ENCODE measurements at regions not wholly inside any gene's neighbourhood (a gene's known extent, or its start where the extent isn't known, plus 50 kb on each side); places are given as distances from the start of the nearest gene placed in this dataset.

DNA sequence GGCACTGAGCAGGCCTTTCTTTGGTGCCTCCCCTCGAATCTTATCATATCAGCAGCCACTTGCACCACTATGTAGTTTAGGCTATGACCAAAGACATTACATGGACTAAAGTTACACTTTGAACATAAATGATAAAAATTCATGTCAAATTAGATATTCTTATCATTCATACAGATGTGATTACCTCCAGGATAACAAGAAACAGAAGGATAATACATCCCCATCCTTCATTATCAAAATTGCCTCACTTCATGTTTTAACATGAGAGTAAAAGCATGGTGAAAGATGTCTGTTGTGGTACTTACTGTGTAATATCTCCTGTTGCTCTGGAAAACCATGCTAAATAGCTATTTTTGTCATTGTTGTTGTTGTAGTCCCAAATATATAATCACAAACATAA lies 230.8 kb upstream of the RND3 start:
- in situ Hi-C loops (cut with MboI; ENCODE audit: low sequenced_read_pairs, unreplicated experiment): no loop called here
- DNase-seq (ENCODE audit: low spot score): no peak
- no peak for TF ChIP-seq CTCF (IDR thresholded peaks at IDR 0.05; ENCODE audit: borderline replicate concordance, control extremely low read depth, extremely low read depth, insufficient read depth, missing control alignments)

DNA sequence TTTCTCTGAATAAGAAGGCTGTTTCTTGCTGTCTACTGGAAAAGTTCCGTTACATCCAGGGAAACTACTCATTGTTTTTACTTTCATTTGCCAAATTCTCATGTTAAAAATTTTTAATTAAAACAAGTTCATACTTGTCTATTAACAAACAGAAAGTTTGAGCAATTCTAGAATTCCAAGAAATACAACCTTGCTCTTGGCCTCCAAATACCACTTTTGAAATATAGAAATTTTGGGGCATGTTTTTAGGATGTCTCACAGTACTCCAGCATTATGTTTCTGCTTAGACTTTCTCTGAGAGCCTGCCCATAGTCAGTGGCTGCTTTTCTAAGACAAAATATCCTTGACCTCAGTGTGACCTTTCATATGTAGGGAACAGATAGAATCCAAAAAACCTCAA lies 228.7 kb upstream of the RND3 start:
- no peak for TF ChIP-seq CTCF (IDR thresholded peaks at IDR 0.05; ENCODE audit: borderline replicate concordance, control extremely low read depth, extremely low read depth, insufficient read depth, missing control alignments)
- DNase-seq (ENCODE audit: low spot score): no peak
- in situ Hi-C loops (cut with MboI; ENCODE audit: low sequenced_read_pairs, unreplicated experiment): no loop called here

DNA sequence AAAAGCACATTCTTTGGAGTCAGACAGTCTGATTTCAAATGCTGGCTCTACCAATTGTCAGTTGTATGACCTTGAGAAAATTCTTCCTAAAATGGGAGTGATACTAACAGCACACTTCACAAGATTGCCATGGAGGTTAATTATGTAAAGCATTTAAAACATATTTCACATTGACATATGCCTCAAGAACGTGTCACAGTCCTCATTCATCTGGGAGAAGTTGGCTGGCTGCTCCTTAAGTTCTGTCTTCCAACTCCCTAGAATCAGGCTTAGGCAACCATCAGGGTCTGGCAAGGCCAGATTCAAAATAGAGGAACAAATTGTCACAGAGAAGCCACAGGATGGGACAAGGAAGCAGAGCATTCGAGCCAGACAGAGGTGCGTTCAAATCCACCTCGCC lies 228.0 kb upstream of the RND3 start:
- DNase-seq (ENCODE audit: low spot score): no peak
- in situ Hi-C loops (cut with MboI; ENCODE audit: low sequenced_read_pairs, unreplicated experiment): no loop called here
- no peak for TF ChIP-seq CTCF (IDR thresholded peaks at IDR 0.05; ENCODE audit: borderline replicate concordance, control extremely low read depth, extremely low read depth, insufficient read depth, missing control alignments)

GRCh38 chr2:150710916-150711315 lies 223.4 kb upstream of the RND3 start:
- no peak for DNase-seq (ENCODE audit: low spot score)
- in situ Hi-C loops (cut with MboI; ENCODE audit: low sequenced_read_pairs, unreplicated experiment): no loop called here

GRCh38 chr2:150710041-150710440 lies 222.6 kb upstream of the RND3 start:
- TF ChIP-seq CTCF (IDR thresholded peaks at IDR 0.05; ENCODE audit: borderline replicate concordance, control extremely low read depth, extremely low read depth, insufficient read depth, missing control alignments): no peak
- in situ Hi-C loops (cut with MboI; ENCODE audit: low sequenced_read_pairs, unreplicated experiment): no loop called here
- DNase-seq (ENCODE audit: low spot score): no peak

More at GRCh38 chr2:150710916-150711315, 223.4 kb upstream of the RND3 start:
- TF ChIP-seq CTCF (IDR thresholded peaks at IDR 0.05; ENCODE audit: borderline replicate concordance, control extremely low read depth, extremely low read depth, insufficient read depth, missing control alignments): no peak

GRCh38 chr2:150706561-150706960 lies 219.1 kb upstream of the RND3 start:
- in situ Hi-C loops (cut with MboI; ENCODE audit: low sequenced_read_pairs, unreplicated experiment): no loop called here
- no peak for TF ChIP-seq CTCF (IDR thresholded peaks at IDR 0.05; ENCODE audit: borderline replicate concordance, control extremely low read depth, extremely low read depth, insufficient read depth, missing control alignments)
- DNase-seq (ENCODE audit: low spot score): no peak

DNA sequence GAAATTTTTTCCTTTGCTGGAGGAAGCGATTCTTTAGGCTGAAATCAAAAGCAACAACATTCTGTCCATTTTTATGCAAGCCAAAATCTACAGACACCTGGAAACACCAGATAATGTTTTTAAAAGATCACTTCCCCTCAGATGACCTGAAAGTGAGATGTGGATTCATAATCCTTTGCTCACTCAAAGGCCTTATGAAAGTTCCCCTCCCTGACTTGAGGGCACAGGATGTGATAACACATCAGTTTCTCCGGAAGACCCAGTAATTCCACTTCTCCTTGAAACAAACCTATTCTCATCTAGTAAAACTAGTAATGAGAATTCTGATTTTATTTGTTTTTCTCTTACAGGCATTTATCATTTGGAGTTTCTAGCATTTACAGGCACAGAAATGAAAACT lies 218.3 kb upstream of the RND3 start:
- TF ChIP-seq CTCF (IDR thresholded peaks at IDR 0.05; ENCODE audit: borderline replicate concordance, control extremely low read depth, extremely low read depth, insufficient read depth, missing control alignments): no peak
- no peak for DNase-seq (ENCODE audit: low spot score)
- in situ Hi-C loops (cut with MboI; ENCODE audit: low sequenced_read_pairs, unreplicated experiment): no loop called here

Measured in GM13976 (cell line).